ENCODE measurements at regions not wholly inside any gene's neighbourhood (a gene's known extent, or its start where the extent isn't known, plus 50 kb on each side); places are given as distances from the start of the nearest gene placed in this dataset.

DNA sequence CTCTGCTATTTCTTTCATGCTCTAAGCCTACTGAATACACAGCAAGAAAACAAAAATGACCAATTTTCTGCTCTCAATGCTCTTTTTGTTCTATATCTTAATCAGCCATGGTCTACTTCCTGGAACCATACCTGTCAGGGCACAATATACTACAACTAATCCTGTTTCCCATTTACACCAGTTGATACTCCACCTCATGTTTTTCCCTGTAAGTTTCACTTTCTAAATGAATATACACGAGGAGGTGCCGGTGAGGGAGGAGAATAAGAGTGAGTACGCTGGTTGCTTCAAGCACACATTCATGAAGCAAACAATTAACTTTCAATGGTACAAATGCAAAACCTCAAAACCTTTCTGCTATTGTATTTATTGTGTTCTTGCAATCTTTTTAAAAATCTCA is 443.1 kb upstream of the ID4 start (continued):
- TF ChIP-seq EP300 (IDR thresholded peaks at IDR 0.05; ENCODE audit: low read length) (no peak), KDM1A (IDR thresholded peaks at IDR 0.05) (no peak), HNRNPL (IDR thresholded peaks at IDR 0.05; ENCODE audit: low read depth, low read length) (no peak), IRF2 (CRISPR knock-in tag; IDR thresholded peaks at IDR 0.05) (no peak), ADNP (tag; IDR thresholded peaks at IDR 0.05) (no peak), NONO (IDR thresholded peaks at IDR 0.05; ENCODE audit: low read depth in 2 of 2, low read length in 1 of 2) (no peak), ZBED1 (IDR thresholded peaks at IDR 0.05) (no peak)

DNA sequence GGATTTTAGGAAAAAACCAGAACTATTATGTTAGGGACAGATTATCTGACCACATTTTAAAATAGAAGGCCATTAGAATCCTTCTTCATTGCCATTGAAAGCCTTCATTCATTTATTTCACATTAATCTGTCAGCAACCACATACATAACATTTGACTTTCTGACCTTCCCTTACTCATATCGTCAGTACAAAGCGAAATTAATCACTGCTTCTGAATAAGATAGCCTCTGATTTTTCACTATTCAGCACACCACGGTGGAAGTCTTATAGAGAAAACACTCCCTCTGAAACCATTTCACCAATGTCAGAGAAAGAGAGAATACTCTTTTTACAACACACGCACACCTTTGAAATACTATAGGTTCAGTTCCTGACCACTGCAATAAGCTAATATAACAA is 442.5 kb upstream of the ID4 start:
- no peaks in the 10 kb centered on the region for H3K27me3 ChIP-seq (ENCODE audit: control insufficient read depth in 2 of 2, insufficient read depth in 2 of 2, low read length in 2 of 2)
- H3K36me3 ChIP-seq (ENCODE audit: control insufficient read depth, insufficient read depth, low read length) = no peaks in the 10 kb centered on the region
- TF ChIP-seq ZNF197 (CRISPR knock-in tag; IDR thresholded peaks at IDR 0.05; ENCODE audit: low read depth) = no peak
- TF ChIP-seq NR1H2 (CRISPR knock-in tag; IDR thresholded peaks at IDR 0.05) = no peak
- TF ChIP-seq KHSRP (IDR thresholded peaks at IDR 0.05) = no peak
- no peak for TF ChIP-seq MTF1 (CRISPR knock-in tag; IDR thresholded peaks at IDR 0.05; ENCODE audit: borderline replicate concordance)
- TF ChIP-seq HLTF (IDR thresholded peaks at IDR 0.05) = no peak
- TF ChIP-seq RBFOX2 (IDR thresholded peaks at IDR 0.05; ENCODE audit: low read depth, low read length) = no peak
- TF ChIP-seq, protein P1, sequence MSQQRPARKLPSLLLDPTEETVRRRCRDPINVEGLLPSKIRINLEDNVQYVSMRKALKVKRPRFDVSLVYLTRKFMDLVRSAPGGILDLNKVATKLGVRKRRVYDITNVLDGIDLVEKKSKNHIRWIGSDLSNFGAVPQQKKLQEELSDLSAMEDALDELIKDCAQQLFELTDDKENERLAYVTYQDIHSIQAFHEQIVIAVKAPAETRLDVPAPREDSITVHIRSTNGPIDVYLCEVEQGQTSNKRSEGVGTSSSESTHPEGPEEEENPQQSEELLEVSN (IDR thresholded peaks at IDR 0.05; ENCODE audit: borderline replicate concordance in 1 of 2, extremely low read depth in 1 of 2, insufficient read depth in 1 of 2, insufficient read length in 1 of 2, low read depth in 1 of 2, low read length in 1 of 2, poor library complexity in 1 of 2, severe bottlenecking in 1 of 2) = no peak
- no peak for TF ChIP-seq ZKSCAN3 (CRISPR knock-in tag; IDR thresholded peaks at IDR 0.05)
- no peak for DNase-seq (ENCODE audit: extremely low read depth in 1 of 4, low spot score in 3 of 4)
- H3K9ac ChIP-seq (ENCODE audit: insufficient read depth in 1 of 2, low read depth in 2 of 2, low read length in 2 of 2) = no peak overlapping the region
- in situ Hi-C loops (cut with MboI) (no loop called here), intact Hi-C loops (cut with micrococcal nuclease) (no loop called here)
- H3K9me1 ChIP-seq (ENCODE audit: control insufficient read depth, insufficient read depth, low read length) = no peaks in the 10 kb centered on the region
- BruUV-seq (replicated peaks) = no TSS peak
- no peaks in the 10 kb centered on the region for H3K4me1 ChIP-seq (replicated peaks in 1 of 2; ENCODE audit: control insufficient read depth in 2 of 2, insufficient read depth in 2 of 2, low read length in 2 of 2)
- H2AFZ ChIP-seq (ENCODE audit: low read depth, low read length) = no peak overlapping the region
- no peaks in the 10 kb centered on the region for H4K20me1 ChIP-seq (replicated peaks; ENCODE audit: control insufficient read depth, insufficient read depth, low read length)
- FAIRE-seq = no peak
- 0% methylated on average over 4 of the region's 4 CpGs for WGBS (ENCODE audit: insufficient coverage, low coverage, missing lambda C conversion rate)
- no peak for ATAC-seq
- no peaks in the 10 kb centered on the region for H3K9me3 ChIP-seq (replicated peaks; ENCODE audit: control insufficient read depth, insufficient read depth, low read depth, low read length)
- no peak overlapping the region for H3K4me2 ChIP-seq (ENCODE audit: insufficient read depth, low read length)
- ChIA-PET CTCF (ENCODE audit: low intra/inter-chr PET ratio) (no interaction called here), POLR2A (no interaction called here)
- H3K79me2 ChIP-seq (ENCODE audit: control insufficient read depth, insufficient read depth, low read length) = no peaks in the 10 kb centered on the region
- H3K4me3 ChIP-seq = no peak overlapping the region
- no peak overlapping the region for H3K27ac ChIP-seq (ENCODE audit: extremely low read depth, low read depth, low read length)
